Smooth muscle cell (in vitro differentiated cells): ENCODE measurements at regions not wholly inside any gene's neighbourhood (a gene's known extent, or its start where the extent isn't known, plus 50 kb on each side); places are given as distances from the start of the nearest gene placed in this dataset.

Source experiments
- DNase-seq: peaks from one replicate; lab custom pipeline; 2025; ENCODE audit not compliant: unreplicated experiment; lab: John Stamatoyannopoulos, UW
- H2AFZ ChIP-seq: fragments of 200-600 bp; sonication (generic); 2 replicates; pipeline ENCODE4 v1.6.0; 2016; ENCODE audit warnings: antibody characterized with exemption, low read depth, mild to moderate bottlenecking
- H3F3A ChIP-seq: fragments of 200-600 bp; sonication (generic); 2 replicates; pipeline ENCODE4 v1.6.0; 2017; ENCODE audit warnings: antibody characterized with exemption, low read depth
- H3K27ac ChIP-seq: fragments of 200-600 bp; sonication (generic); 2 replicates; pipeline ENCODE4 v1.5.1; 2016; ENCODE audit warnings: low read depth, mild to moderate bottlenecking
- H3K27me3 ChIP-seq: fragments of 200-600 bp; sonication (generic); 2 replicates; pipeline ENCODE4 v1.6.1; 2016; ENCODE audit warnings: low read depth, mild to moderate bottlenecking
- H3K36me3 ChIP-seq: fragments of 200-600 bp; sonication (generic); 2 replicates; pipeline ENCODE4 v1.5.1; 2016; ENCODE audit warnings: low read depth
- H3K4me1 ChIP-seq: fragments of 200-600 bp; sonication (generic); 2 replicates; pipeline ENCODE4 v1.5.1; 2016; ENCODE audit warnings: low read depth
- H3K4me2 ChIP-seq: fragments of 200-600 bp; sonication (generic); 2 replicates; pipeline ENCODE4 v1.6.0; 2016; ENCODE audit warnings: mild to moderate bottlenecking
- H3K4me3 ChIP-seq: fragments of 200-600 bp; sonication (generic); 2 replicates; pipeline ENCODE4 v1.5.1; 2016; ENCODE audit warnings: mild to moderate bottlenecking
- H3K79me2 ChIP-seq: fragments of 200-600 bp; sonication (generic); 2 replicates; pipeline ENCODE4 v1.6.0; 2016; ENCODE audit warnings: low read depth, mild to moderate bottlenecking
- H3K9ac ChIP-seq: fragments of 200-600 bp; sonication (generic); 2 replicates; pipeline ENCODE4 v1.6.0; 2016; ENCODE audit warnings: low read depth
- H3K9me3 ChIP-seq: fragments of 200-600 bp; sonication (generic); replicated peaks from 2 replicates; pipeline ENCODE4 v1.5.1; 2016; ENCODE audit warnings: low read depth
- H4K20me1 ChIP-seq: fragments of 200-600 bp; sonication (generic); 2 replicates; pipeline ENCODE4 v1.6.0; 2016; ENCODE audit warnings: low read depth
- WGBS: methylation state at CpG from one replicate; pipeline ENCODE4 v1.1.7; 2016; ENCODE audit warnings: low lambda C conversion rate; 5-methylcytosine and 5-hydroxymethylcytosine counted together
- TF ChIP-seq, protein P1 (sequence below): fragments of 200-600 bp; sonication (generic); IDR thresholded peaks from 2 replicates; pipeline ENCODE4 v1.5.1; 2017; ENCODE audit warnings: borderline replicate concordance, mild to moderate bottlenecking, antibody characterized with exemption; ENCODE audit not compliant: insufficient read depth, poor library complexity, severe bottlenecking

DNA sequence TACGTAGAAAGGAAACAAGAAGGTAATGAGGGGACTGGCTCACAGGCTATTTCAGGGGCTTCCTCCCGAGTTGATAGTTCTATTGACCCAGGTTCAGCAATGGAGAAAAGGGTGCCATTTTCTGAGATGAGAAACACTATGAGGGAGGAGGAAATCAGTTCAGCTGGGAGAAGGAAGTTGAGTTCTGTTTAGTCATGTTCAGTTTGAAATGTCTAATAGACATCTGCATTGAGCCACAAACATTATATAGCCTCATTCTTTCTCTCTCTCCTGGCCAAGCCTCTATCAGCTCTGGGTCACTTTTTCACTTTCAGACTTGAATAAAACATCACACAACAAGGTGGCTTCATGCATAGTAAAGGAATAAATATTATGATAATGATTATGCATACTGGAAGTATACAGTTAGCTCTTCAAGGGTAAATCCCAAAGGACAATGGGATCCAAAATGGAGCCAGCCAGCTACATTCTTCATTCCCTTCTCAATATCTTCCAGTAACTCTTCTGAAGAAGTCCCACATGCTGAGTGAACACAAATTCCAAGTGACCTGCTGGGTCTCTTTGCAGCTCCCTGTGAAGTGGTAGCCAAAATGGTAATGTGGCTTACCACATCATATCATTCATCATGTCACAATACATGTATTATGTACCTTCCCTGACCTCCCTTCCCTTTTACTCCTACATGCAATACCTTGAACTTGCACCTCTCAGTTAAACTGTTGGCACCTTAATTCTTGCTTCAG, 80.9 kb upstream of the CD44 start:
- Histone ChIP-seq H3K27me3 (no peaks in the 10 kb centered on the region), H3K4me1 (no peaks in the 10 kb centered on the region), H4K20me1 (no peaks in the 10 kb centered on the region), H3K79me2 (no peaks in the 10 kb centered on the region), H2AFZ (no peak overlapping the region), H3K36me3 (no peaks in the 10 kb centered on the region), H3K4me3 (no peak overlapping the region), H3K9ac (no peak overlapping the region), H3F3A (no peaks in the 10 kb centered on the region), H3K9me3 (no peaks in the 10 kb centered on the region), H3K27ac (no peak overlapping the region), H3K4me2 (no peak overlapping the region)
- TF ChIP-seq, protein P1, sequence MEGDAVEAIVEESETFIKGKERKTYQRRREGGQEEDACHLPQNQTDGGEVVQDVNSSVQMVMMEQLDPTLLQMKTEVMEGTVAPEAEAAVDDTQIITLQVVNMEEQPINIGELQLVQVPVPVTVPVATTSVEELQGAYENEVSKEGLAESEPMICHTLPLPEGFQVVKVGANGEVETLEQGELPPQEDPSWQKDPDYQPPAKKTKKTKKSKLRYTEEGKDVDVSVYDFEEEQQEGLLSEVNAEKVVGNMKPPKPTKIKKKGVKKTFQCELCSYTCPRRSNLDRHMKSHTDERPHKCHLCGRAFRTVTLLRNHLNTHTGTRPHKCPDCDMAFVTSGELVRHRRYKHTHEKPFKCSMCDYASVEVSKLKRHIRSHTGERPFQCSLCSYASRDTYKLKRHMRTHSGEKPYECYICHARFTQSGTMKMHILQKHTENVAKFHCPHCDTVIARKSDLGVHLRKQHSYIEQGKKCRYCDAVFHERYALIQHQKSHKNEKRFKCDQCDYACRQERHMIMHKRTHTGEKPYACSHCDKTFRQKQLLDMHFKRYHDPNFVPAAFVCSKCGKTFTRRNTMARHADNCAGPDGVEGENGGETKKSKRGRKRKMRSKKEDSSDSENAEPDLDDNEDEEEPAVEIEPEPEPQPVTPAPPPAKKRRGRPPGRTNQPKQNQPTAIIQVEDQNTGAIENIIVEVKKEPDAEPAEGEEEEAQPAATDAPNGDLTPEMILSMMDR = no peak
- 95% methylated on average over 2 of the region's 2 CpGs for WGBS
- no peak for DNase-seq

DNA sequence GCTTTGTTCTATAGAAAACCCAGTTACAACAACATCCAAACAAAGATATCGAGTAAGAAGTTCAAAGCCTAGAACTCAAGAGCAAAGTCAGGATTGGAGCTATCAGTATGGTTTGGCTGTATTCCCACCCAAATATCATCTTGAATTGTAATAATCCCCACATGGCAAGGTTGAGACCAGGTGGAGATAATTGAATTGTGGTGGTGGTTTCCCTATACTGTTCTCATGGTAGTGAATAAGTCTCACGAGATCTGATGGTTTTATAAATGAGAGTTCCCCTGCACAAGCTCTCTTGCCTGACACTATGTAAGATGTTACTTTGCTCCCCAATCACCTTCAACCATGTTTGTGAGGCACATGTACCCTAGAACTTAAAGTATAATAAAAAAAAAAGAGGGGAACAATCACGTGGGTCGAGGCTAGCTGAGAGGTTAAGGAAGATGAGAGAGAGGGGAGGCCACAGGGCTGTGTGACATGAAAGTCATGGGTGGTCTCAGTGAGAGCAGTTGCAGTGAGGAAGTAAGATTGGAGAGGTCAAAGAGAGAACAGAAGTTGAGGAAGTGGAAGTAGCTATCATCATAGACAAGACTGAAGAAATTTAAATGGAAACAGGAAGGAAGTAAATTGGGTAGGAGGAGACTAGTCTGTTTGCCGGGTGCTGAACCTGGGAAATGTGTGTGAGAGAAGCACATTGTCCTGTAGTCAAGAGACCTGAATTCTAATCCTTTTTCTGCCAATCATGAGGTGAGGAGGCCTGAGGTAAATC, 80.1 kb upstream of the CD44 start:
- no peak overlapping the region for H3K9ac ChIP-seq

DNA sequence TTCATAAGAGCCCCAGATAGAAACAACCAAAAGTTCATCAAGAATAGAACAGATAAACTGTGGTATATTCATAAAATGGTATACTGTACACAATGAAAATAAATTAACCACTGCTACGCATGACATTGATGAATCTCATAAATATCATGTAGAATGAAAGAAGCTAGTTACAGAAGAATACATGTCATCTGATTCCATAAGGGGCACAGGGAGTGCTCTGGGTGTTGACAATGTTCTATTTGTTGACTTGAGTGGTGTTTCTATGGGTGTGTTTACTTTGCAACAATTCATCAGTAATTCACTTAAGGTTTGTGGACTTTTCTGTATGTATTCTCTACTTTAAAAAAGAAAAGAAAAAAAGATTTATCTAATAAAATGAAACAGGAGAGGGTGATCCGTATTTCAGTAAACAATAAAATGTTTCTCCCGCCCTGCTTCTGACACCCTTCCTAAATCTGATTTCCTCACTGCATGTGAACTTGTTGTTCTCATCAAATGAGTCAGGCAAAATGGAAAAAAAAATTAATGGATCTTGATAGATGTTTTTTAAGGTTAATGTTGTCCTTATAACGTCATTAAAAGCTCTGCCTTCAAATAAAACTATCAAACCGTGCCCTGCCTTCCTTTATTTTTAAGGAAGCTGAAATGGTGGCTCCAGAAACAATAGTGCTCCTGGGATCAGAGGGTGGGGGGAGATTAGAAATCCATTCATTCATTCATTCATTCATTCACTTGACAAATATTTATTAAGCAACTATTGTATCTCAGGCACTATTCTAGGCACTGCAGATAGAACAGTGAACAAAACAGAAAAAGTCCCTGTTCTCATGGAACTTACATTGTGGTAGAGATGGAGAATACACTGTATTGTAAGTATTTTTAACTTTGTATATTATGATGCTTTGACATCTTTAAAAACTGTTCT, 77.2 kb upstream of the CD44 start:
- Histone ChIP-seq H3K79me2 (no peaks in the 10 kb centered on the region), H4K20me1 (no peaks in the 10 kb centered on the region), H3K4me1 (no peaks in the 10 kb centered on the region), H3K4me3 (no peak overlapping the region), H3K36me3 (no peaks in the 10 kb centered on the region), H3F3A (no peaks in the 10 kb centered on the region), H3K4me2 (no peak overlapping the region), H2AFZ (no peak overlapping the region), H3K9ac (no peak overlapping the region), H3K27ac (no peak overlapping the region), H3K9me3 (no peaks in the 10 kb centered on the region), H3K27me3 (no peaks in the 10 kb centered on the region)
- TF ChIP-seq, protein P1 = no peak
- DNase-seq = no peak
- WGBS = 91% methylated on average over 5 of the region's 5 CpGs

More for the DNA sequence above, 80.1 kb upstream of the CD44 start:
- WGBS = 92% methylated on average over 5 of the region's 5 CpGs
- DNase-seq = no peak
- Histone ChIP-seq H3K4me1 (no peaks in the 10 kb centered on the region), H3K27me3 (no peaks in the 10 kb centered on the region), H4K20me1 (no peaks in the 10 kb centered on the region), H3K4me2 (no peak overlapping the region), H3K9me3 (no peaks in the 10 kb centered on the region), H3K36me3 (no peaks in the 10 kb centered on the region), H2AFZ (no peak overlapping the region), H3F3A (no peaks in the 10 kb centered on the region), H3K27ac (no peak overlapping the region), H3K79me2 (no peaks in the 10 kb centered on the region), H3K4me3 (no peak overlapping the region)
- TF ChIP-seq, protein P1 = no peak
